ENCODE measurements at regions not wholly inside any gene's neighbourhood (a gene's known extent, or its start where the extent isn't known, plus 50 kb on each side); places are given as distances from the start of the nearest gene placed in this dataset.
"Not testable (repeated sequence)": the region's sequence is repeated elsewhere in the genome, so short reads cannot be mapped to it uniquely, and the experiment has no call there.

GRCh38 chrX:137122651-137123050 lies 88.9 kb upstream of the GPR101 start:
- TF ChIP-seq CTCF (IDR thresholded peaks at IDR 0.05; ENCODE audit: poor library complexity); EZH2 (IDR thresholded peaks at IDR 0.05; ENCODE audit: borderline replicate concordance): not testable (repeated sequence)
